PFSK-1 (cell line): ENCODE measurements at regions not wholly inside any gene's neighbourhood (a gene's known extent, or its start where the extent isn't known, plus 50 kb on each side); places are given as distances from the start of the nearest gene placed in this dataset.

Source experiments
- FOXP2 ChIP-seq: optimal IDR thresholded peaks from 2 replicates; pipeline ENCODE3; 2011; ENCODE audit warnings: borderline replicate concordance, control low read depth, inconsistent platforms; ENCODE audit not compliant: insufficient read depth; ENCODE audit errors: extremely low read length, extremely low read depth
- POLR2AphosphoS5 ChIP-seq: IDR thresholded peaks from 2 replicates; pipeline ENCODE4 v1.6.1; 2012; ENCODE audit warnings: low read depth, mild to moderate bottlenecking, control low read depth, low read length, moderate library complexity
- REST ChIP-seq, 2 experiments: IDR thresholded peaks; 2 replicates each; pipeline versions ENCODE4 v1.6.1 to v1.8.0; 2011 to 2012; ENCODE audit warnings: low read depth in 2 of 2, low read length in 2 of 2, control low read depth in 1 of 2, inconsistent platforms in 1 of 2, mild to moderate bottlenecking in 1 of 2, moderate library complexity in 1 of 2; ENCODE audit not compliant: insufficient read depth in 1 of 2
- SIN3A ChIP-seq: IDR thresholded peaks from 2 replicates; pipeline ENCODE4 v1.6.1; 2012; ENCODE audit warnings: mild to moderate bottlenecking, low read length, moderate library complexity, borderline replicate concordance; ENCODE audit not compliant: insufficient read depth
- TAF1 ChIP-seq: IDR thresholded peaks from 2 replicates; pipeline ENCODE4 v1.6.1; 2012; ENCODE audit warnings: low read length, control low read depth, borderline replicate concordance; ENCODE audit not compliant: insufficient read depth

DNA sequence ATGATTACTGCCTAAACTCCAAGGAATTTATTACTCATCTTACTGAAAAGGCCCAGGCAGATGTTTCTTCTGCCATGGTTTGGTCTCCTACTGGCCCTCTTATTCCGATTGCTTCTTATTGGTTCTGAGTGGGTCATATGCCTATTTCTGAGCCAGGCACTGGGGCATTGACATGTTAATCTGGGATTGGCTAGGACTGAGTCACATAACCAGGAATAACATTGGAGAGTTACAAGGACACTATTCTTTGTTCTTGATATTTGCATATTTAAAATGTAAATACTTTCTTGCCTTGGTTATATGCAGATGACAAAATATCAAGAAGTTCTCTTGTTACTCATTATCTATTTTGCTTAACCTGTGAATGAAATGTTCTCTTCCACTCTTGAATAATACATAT lies 534.4 kb upstream of the SLC39A10 start:
- no peak for TF ChIP-seq FOXP2
- TF ChIP-seq POLR2AphosphoS5: no peak
- no peak for TF ChIP-seq TAF1
- TF ChIP-seq REST (IDR thresholded peaks at IDR 0.05; ENCODE audit: insufficient read depth in 1 of 2, low read depth in 2 of 2, low read length in 2 of 2): no peak
- no peak for TF ChIP-seq SIN3A

- TF ChIP-seq TAF1: no peak
- no peak for TF ChIP-seq FOXP2
- no peak for TF ChIP-seq SIN3A
- TF ChIP-seq POLR2AphosphoS5: no peak
- no peak for TF ChIP-seq REST (IDR thresholded peaks at IDR 0.05; ENCODE audit: insufficient read depth in 1 of 2, low read depth in 2 of 2, low read length in 2 of 2)
Observed at GRCh38 chr2:195121341-195121740, 535.7 kb upstream of the SLC39A10 start.

GRCh38 chr2:195119231-195119630 lies 537.8 kb upstream of the SLC39A10 start:
- no peak for TF ChIP-seq FOXP2
- TF ChIP-seq TAF1: no peak
- TF ChIP-seq REST (IDR thresholded peaks at IDR 0.05; ENCODE audit: insufficient read depth in 1 of 2, low read depth in 2 of 2, low read length in 2 of 2): no peak
- no peak for TF ChIP-seq SIN3A
- no peak for TF ChIP-seq POLR2AphosphoS5

DNA sequence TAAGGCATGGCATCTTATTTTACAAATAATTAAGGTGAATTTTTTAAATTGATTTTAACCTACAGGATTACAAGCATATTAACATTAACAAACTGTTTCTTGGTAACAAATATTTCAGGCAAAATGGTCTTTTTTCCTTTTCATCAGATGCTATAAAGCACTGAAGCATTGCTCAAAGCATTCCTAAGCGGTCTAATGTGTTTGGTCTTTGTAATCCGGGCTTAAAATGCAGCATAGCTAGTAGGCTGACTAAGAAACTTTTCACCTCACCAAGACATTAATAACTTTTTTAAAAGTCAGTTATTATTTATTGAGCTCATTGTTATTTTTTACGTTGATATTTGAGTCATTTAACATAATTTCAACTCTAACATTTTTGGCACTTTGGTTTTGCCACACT lies 538.8 kb upstream of the SLC39A10 start:
- no peak for TF ChIP-seq SIN3A
- TF ChIP-seq REST (IDR thresholded peaks at IDR 0.05; ENCODE audit: insufficient read depth in 1 of 2, low read depth in 2 of 2, low read length in 2 of 2): no peak

DNA sequence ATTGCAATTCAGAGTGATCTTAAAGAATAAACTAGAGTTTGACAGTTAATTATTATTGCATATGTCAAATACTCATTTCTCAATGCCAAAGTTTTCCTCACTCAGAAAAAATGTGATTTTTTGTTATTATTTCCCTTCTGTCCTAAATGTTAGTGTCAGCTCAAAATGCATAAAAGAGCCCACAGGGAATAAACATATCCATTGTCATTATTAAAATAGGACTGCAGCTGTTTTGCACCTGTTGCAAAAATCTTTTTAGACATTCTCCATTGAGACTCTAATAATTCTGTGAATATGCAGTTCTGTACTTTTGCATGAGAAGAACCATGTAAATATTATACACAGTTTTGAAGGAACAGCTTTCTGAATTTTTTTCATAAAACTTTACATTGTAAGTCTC lies 540.0 kb upstream of the SLC39A10 start:
- TF ChIP-seq FOXP2 (no peak), REST (IDR thresholded peaks at IDR 0.05; ENCODE audit: insufficient read depth in 1 of 2, low read depth in 2 of 2, low read length in 2 of 2) (no peak)
